Skeletal muscle tissue (tissue), 3 donors: ENCODE measurements at regions not wholly inside any gene's neighbourhood (a gene's known extent, or its start where the extent isn't known, plus 50 kb on each side); places are given as distances from the start of the nearest gene placed in this dataset.

Experiments
- H3K27ac ChIP-seq: one replicate; pipeline ENCODE4 v1.7.0; 2013; ENCODE audit warnings: mild to moderate bottlenecking, low read depth, low read length, inconsistent platforms
- H3K27me3 ChIP-seq, 3 donors: one replicate each; pipeline ENCODE4 v1.7.0; 2013; ENCODE audit warnings: low read length in 3 of 3; ENCODE audit not compliant: control insufficient read depth in 3 of 3, insufficient read depth in 3 of 3
- H3K36me3 ChIP-seq, 3 donors: one replicate each; pipeline ENCODE4 v1.7.0; 2013; ENCODE audit warnings: low read length in 3 of 3; ENCODE audit not compliant: control insufficient read depth in 3 of 3, insufficient read depth in 3 of 3
- H3K4me1 ChIP-seq, 3 donors: one replicate each; pipeline ENCODE4 v1.7.0; 2013; ENCODE audit warnings: low read length in 3 of 3, mild to moderate bottlenecking in 3 of 3; ENCODE audit not compliant: control insufficient read depth in 3 of 3, insufficient read depth in 3 of 3
- H3K4me3 ChIP-seq, 3 donors: one replicate each; pipeline ENCODE4 v1.7.0; 2013; ENCODE audit warnings: low read length in 3 of 3
- H3K9ac ChIP-seq, 3 donors: one replicate each; pipeline ENCODE4 v1.7.0; 2013; ENCODE audit warnings: low read length in 3 of 3, mild to moderate bottlenecking in 3 of 3, moderate library complexity in 2 of 3, low read depth in 1 of 3
- H3K9me3 ChIP-seq, 3 donors: one replicate each; pipeline ENCODE4 v1.7.0; 2013; ENCODE audit warnings: low read length in 3 of 3; ENCODE audit not compliant: control insufficient read depth in 3 of 3
- donor health status: Osteomylitis.

DNA sequence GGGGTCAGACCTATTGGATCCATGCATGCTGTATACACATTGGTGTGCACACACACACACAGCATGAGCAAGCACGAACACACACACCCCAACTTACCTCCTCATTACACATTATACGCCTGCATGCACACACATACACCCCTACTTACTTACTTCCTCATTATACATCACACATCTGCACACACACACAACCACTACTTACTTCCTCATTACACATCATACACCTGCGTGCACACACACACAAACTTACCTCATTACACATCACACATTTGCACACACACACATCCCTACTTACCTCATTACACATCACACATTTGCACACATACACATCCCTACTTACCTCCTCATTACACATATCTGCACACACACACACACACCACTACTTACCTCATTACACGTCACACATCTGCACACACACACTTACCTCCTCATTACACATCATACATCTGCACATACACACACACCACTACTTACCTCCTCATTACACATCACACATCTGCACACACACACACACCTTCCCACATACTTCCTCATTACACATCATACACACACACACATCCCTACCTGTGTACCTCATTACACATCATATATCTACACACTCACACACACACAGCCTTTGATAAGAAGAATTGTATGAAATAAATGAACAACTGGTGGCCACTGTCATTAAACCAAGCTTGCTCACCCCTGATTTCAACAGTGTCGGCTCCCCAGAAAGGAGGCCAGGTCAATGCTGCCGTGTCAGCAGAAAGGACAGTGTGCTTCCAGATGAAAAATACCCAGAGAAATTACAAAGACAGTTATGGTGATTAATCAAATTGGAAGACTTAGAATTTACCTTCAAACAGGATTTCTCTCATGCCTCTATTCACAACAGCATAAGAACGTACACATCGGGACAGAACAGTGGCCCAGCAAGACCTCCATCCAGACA is 117.8 kb downstream of the SETD4 start:
- H3K9me3 ChIP-seq, result no peaks in the 10 kb centered on the region
- peaks cover 0 to 4% (median 3%) of the 10 kb centered on the region in 3 donors for H3K4me1 ChIP-seq
- H3K36me3 ChIP-seq, result no peaks in the 10 kb centered on the region
- H3K4me3 ChIP-seq, result no peak overlapping the region
- H3K9ac ChIP-seq, result no peak overlapping the region
- H3K27ac ChIP-seq, result no peak overlapping the region
- no peaks in the 10 kb centered on the region for H3K27me3 ChIP-seq

DNA sequence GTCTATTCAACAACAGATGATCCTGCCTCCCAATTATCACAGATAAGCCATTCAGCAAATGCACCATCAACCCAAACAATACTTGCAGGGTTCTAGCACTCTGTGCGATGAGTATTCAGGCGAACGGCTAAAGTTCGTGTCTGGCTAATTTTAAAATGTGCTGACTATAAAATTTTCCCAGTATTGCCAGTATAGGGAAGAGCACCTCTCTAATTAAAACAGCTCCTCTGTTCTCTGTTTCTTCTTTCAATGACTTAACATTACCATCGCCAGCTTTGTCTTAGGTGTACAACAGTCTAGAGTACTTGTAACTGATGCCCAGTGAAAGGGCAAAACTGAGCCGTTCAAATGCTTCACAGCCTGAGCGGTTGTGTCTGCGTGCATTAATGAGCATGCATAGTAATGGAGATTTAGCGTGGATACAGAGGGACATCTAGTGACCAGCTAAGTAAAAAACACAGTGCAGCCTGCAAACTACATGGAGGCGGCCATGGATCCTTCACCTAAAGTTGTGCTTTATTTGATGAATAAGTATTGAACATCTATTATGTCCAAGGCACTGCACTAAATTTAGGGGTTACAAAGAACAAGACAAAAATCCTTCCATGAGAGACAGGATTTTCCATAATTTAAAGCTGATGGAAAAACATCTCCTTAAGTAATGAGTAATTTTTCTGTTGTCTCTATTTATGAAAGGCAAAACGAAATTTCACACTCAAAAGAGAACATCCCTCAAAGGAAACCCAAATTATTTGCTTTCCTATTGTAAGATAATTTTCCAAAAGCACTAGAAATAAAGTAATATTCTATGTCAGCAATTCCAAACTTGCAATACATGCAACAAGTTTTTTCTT is 120.0 kb downstream of the SETD4 start:
- Histone ChIP-seq H3K27ac (no peak overlapping the region), H3K4me3 (peak overlapping the region in 2 of 3 donors; percentile 8 to 67), H3K27me3 (no peaks in the 10 kb centered on the region), H3K9ac (peak overlapping the region in 1 of 3 donors; percentile 26), H3K4me1 (peaks cover 0 to 4% (median 3%) of the 10 kb centered on the region in 3 donors), H3K36me3 (no peaks in the 10 kb centered on the region), H3K9me3 (no peaks in the 10 kb centered on the region)

DNA sequence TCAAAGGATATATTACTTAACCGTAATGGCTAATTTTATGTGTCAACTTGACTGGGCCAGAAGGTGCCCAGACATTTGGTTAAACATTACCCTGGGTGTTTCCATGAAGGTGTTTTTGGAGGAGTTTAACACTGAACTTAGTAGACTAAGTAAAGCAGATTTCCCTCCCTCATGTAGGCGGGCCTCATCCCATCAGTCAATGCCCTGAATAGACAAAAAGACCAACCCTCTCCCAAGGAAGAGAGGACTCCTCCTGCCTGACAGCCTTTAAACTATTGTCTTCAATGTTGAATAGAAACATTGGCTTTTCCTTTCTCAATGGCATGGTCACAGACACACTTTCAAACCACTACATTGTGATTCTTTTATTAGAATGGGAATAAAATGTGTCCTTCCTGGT is 121.9 kb downstream of the SETD4 start:
- no peaks in the 10 kb centered on the region for H3K36me3 ChIP-seq
- H3K9ac ChIP-seq, result no peak overlapping the region
- peaks cover 0 to 4% (median 3%) of the 10 kb centered on the region in 3 donors for H3K4me1 ChIP-seq
- H3K27ac ChIP-seq, result no peak overlapping the region
- no peak overlapping the region for H3K4me3 ChIP-seq
- H3K27me3 ChIP-seq, result no peaks in the 10 kb centered on the region
- H3K9me3 ChIP-seq, result no peaks in the 10 kb centered on the region

DNA sequence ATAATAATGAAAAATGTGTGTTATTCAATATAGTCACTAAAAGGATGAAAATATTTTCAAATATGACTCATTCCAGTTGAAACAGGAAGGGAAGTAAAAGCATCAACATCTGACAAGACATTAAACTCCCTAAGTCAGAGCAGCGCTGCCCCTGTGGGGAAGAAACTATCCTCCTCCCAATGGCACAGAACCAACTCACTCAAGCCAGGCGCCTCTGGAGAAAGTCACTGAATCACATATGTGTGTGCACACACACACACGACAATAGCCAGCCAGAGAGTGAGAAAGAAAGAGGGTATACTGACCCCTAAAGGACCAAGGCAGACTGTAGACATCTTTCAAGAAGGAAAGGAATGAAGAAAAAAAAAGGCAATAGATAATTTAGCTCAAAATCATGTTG is 126.9 kb downstream of the SETD4 start:
- Histone ChIP-seq H3K4me1 (peaks cover 6 to 10% (median 7%) of the 10 kb centered on the region in 3 donors), H3K9ac (no peak overlapping the region), H3K27ac (peak overlapping the region; percentile 62), H3K27me3 (no peaks in the 10 kb centered on the region), H3K4me3 (no peak overlapping the region), H3K36me3 (no peaks in the 10 kb centered on the region), H3K9me3 (no peaks in the 10 kb centered on the region)

DNA sequence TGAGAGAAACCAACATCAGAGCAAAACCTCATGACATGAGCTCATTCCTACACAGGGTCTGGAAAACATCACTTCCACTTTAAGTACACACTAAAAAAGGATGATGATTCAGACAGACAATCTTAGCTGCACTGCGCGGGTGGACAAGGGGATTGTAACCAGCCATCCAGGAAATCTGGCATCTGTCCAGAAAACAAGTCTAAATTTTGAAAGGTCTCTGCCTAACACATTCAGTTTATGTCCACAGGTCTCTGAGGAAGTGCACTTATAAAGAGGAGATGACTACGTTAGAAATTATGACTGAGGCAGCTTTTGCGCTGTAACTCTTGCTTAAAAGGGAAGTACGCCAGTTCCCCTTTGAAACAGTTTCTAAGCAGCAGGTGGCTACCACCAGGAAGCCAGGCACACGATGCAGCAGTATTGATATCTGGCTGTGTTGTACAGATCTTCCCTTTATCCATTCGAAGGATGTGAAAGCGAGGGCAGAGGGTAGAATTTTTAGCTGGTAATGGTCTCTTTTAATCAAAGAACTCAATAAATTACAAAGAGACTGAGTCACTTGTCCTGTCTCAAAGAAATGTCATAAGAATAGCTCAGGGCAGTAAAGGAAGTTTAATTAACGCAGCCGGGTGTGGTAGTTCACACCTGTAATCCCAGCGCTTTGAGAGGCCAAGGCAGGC is 128.0 kb downstream of the SETD4 start:
- Histone ChIP-seq H3K9me3 (no peaks in the 10 kb centered on the region), H3K9ac (peak overlapping the region in 2 of 3 donors; percentile 3 to 10), H3K27ac (peak overlapping the region; percentile 62), H3K27me3 (no peaks in the 10 kb centered on the region), H3K4me1 (peaks cover 6 to 10% (median 7%) of the 10 kb centered on the region in 3 donors), H3K36me3 (no peaks in the 10 kb centered on the region), H3K4me3 (peak overlapping the region; percentile 17 to 35 (median 32))

DNA sequence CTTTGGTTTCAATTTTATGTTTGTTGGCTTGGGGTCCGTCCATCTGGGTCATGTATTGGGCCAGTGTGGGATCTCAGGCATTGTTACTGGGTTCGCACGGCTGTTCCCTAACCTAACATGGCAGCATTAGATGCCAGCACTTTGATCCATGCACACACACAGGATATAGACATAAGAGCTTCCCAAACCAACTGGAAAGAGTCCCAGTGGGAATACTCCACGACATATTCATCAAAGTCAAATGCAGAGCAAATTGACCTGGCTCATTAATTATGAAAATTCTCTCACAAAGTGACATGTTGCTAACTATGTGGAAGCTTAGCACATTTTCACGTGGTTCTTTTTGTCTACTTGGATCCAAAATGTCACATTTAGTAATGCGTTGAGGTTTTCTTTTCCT is 130.4 kb downstream of the SETD4 start:
- Histone ChIP-seq H3K9me3 (no peaks in the 10 kb centered on the region), H3K27me3 (no peaks in the 10 kb centered on the region), H3K36me3 (no peaks in the 10 kb centered on the region), H3K9ac (no peak overlapping the region), H3K27ac (no peak overlapping the region), H3K4me3 (no peak overlapping the region), H3K4me1 (peaks cover 8 to 12% (median 9%) of the 10 kb centered on the region in 3 donors)

DNA sequence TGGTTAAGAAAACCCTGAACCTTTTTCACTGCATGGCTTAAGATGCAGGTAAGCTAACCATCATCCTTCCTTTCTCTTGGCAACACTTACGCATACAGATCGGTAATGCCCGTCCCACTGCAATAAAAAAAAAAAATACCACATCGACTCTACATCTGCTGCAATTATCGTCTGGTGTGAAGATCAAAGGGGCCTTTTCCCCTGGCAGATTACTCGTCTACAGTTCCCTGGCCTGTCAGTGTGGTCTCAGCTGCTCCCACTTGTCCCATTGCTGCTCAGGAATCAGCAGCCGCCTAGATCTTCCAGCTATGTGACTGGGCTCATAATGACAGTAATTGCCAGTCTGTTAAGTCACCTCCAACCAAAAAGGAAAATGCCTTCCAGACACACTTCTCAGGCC is 133.1 kb downstream of the SETD4 start:
- Histone ChIP-seq H3K36me3 (no peaks in the 10 kb centered on the region), H3K4me3 (no peak overlapping the region), H3K9ac (no peak overlapping the region), H3K9me3 (no peaks in the 10 kb centered on the region), H3K4me1 (peaks cover 2 to 8% (median 5%) of the 10 kb centered on the region in 3 donors), H3K27ac (no peak overlapping the region), H3K27me3 (no peaks in the 10 kb centered on the region)

DNA sequence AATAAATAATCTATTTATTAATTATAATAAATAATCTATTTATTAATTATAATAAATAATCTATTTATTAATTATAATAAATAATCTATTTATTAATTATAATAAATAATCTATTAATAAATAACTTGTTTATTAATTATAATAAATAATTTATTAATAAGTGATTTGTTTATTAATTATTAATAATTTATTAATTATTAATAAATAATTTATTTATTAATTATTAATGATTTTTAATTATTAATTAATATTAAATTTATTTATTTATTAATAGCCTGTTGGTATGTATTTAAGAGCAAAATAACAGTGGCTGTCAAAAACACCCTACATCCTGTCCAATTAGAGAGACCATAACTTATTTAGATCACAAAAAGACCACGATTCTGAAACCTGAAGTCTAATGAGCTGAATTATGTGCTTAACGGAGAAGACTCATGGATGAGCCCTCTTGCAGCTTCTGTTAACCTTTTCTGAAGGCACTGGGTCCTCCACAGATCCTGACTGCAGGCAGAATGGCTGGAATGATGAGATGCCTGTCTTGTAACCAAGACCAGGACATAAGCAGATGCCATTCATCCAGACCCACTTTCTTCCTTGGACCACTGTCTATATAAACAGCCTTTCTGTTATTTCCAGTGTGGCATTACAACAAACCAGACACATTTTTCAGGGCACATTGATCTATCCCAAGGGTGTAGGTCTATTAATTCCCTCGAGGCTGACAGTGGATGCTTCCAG is 134.2 kb downstream of the SETD4 start:
- peaks cover 2 to 3% (median 2%) of the 10 kb centered on the region in 3 donors for H3K4me1 ChIP-seq
- no peaks in the 10 kb centered on the region for H3K27me3 ChIP-seq
- no peaks in the 10 kb centered on the region for H3K36me3 ChIP-seq
- H3K4me3 ChIP-seq, result no peak overlapping the region
- no peak overlapping the region for H3K27ac ChIP-seq
- H3K9ac ChIP-seq, result no peak overlapping the region
- H3K9me3 ChIP-seq, result no peaks in the 10 kb centered on the region

DNA sequence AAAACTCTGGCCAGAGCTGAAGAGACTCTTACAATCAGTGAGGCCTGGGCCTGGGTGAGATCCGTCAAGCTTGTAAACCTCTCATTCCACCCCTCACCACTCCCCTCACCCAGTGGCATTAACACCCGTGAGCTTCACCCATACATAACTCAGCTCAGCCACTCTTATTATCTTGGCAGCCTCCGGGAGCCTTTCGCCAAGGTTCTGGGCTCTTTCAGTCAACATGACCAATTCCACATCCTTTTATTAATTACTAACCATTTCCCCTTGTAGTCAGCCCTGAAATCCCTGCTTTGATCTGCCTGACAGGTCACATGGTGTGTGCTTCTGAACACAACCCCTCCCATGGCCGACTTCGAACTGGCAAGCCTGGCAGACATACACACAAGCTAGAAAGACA is 134.8 kb downstream of the SETD4 start:
- no peak overlapping the region for H3K27ac ChIP-seq
- H3K9me3 ChIP-seq, result no peaks in the 10 kb centered on the region
- H3K4me1 ChIP-seq, result peaks cover 2 to 3% (median 2%) of the 10 kb centered on the region in 3 donors
- H3K36me3 ChIP-seq, result no peaks in the 10 kb centered on the region
- no peaks in the 10 kb centered on the region for H3K27me3 ChIP-seq
- no peak overlapping the region for H3K9ac ChIP-seq
- H3K4me3 ChIP-seq, result no peak overlapping the region
